K562 (cell line): ENCODE measurements at regions not wholly inside any gene's neighbourhood (a gene's known extent, or its start where the extent isn't known, plus 50 kb on each side); places are given as distances from the start of the nearest gene placed in this dataset.

Experiments
- ATAC-seq: fragments of 200-7000 bp; cut with Tn5 transposase; 3 replicates; pipeline ENCODE4 v1.9.1; 2020; ENCODE audit warnings: moderate library complexity
- BruUV-seq: library from RNA; stranded (reverse); fragments of 400-500 nt; replicated peaks from 2 replicates; lab custom pipeline; 2021; lab: Mats Ljungman, UMichigan
- CTCF ChIA-PET: fragments of 300-600 bp; formaldehyde crosslinking; extraction: SDS; loops from one replicate; lab custom pipeline; 2021; ENCODE audit warnings: low intra/inter-chr PET ratio; lab: Yijun Ruan, JAX
- POLR2A ChIA-PET: fragments of 300-600, 350-650 bp; sonication (Branson Sonifier 250); formaldehyde crosslinking; extraction: SDS; loops from one replicate; lab custom pipeline; 2021; ENCODE audit warnings: antibody characterized with exemption, inconsistent platforms; lab: Yijun Ruan, JAX
- DNase-seq, 4 experiments: peaks; one replicate each; pipeline versions ENCODE4 v3.0.0 to v3.0.0-alpha.2; 2011 to 2018; ENCODE audit warnings: low spot score in 3 of 4, mixed read lengths in 3 of 4; ENCODE audit errors: extremely low read depth in 1 of 4
- FAIRE-seq: peaks from 2 replicates; lab custom pipeline; 2011; peaks lifted over from hg19 to GRCh38; lab: Jason Lieb, UNC
- H2AFZ ChIP-seq: 2 replicates; pipeline ENCODE4 v1.6.0; 2011; ENCODE audit warnings: low read depth, low read length, control low read depth, inconsistent platforms
- H3K27ac ChIP-seq: fragments of 200-600 bp; 3 replicates; pipeline ENCODE4 v1.8.0; 2011; ENCODE audit warnings: low read depth, mild to moderate bottlenecking, control low read depth, inconsistent platforms, low read length, moderate library complexity, mixed read lengths; ENCODE audit errors: extremely low read depth
- H3K27me3 ChIP-seq, 2 experiments: fragments of 300-600 bp in 1 of 2; 2 replicates in 1 of 2; 3 replicates in 1 of 2; pipeline versions ENCODE4 v1.6.0 to v1.8.0; 2011; ENCODE audit warnings: inconsistent platforms in 2 of 2, low read length in 2 of 2, mild to moderate bottlenecking in 1 of 2, mixed read lengths in 1 of 2, moderate library complexity in 1 of 2; ENCODE audit not compliant: control insufficient read depth in 2 of 2, insufficient read depth in 2 of 2
- H3K36me3 ChIP-seq: fragments of 300-600 bp; 3 replicates; pipeline ENCODE4 v1.8.0; 2011; ENCODE audit warnings: mild to moderate bottlenecking, low read length, inconsistent platforms; ENCODE audit not compliant: control insufficient read depth, insufficient read depth
- H3K4me1 ChIP-seq, 2 experiments: fragments of 200-600 bp in 1 of 2; replicated peaks in 1 of 2; 2 replicates in 1 of 2; 3 replicates in 1 of 2; pipeline versions ENCODE4 v1.5.1 to v1.8.0; 2011; ENCODE audit warnings: inconsistent platforms in 2 of 2, low read length in 2 of 2, mild to moderate bottlenecking in 1 of 2, mixed read lengths in 1 of 2, moderate library complexity in 1 of 2; ENCODE audit not compliant: control insufficient read depth in 2 of 2, insufficient read depth in 2 of 2
- H3K4me2 ChIP-seq: 2 replicates; pipeline ENCODE4 v1.6.1; 2011; ENCODE audit warnings: low read length, control low read depth, inconsistent platforms, mixed read lengths; ENCODE audit not compliant: insufficient read depth
- H3K4me3 ChIP-seq: fragments of 200-600 bp; sonication (generic), shearing (Covaris generic); 2 replicates; pipeline ENCODE4 v1.5.1; 2016; ENCODE audit warnings: control low read depth, inconsistent platforms
- H3K79me2 ChIP-seq: fragments of 200-600 bp; 3 replicates; pipeline ENCODE4 v1.8.0; 2011; ENCODE audit warnings: low read length, inconsistent platforms; ENCODE audit not compliant: control insufficient read depth, insufficient read depth
- H3K9ac ChIP-seq, 2 experiments: 2 replicates each; pipeline versions ENCODE4 v1.6.0 to v1.6.1; 2011; ENCODE audit warnings: low read depth in 2 of 2, low read length in 2 of 2, control low read depth in 1 of 2, inconsistent platforms in 1 of 2, mild to moderate bottlenecking in 1 of 2, mixed read lengths in 1 of 2; ENCODE audit not compliant: insufficient read depth in 1 of 2
- H3K9me1 ChIP-seq: one replicate; pipeline ENCODE4 v1.6.0; 2011; ENCODE audit warnings: inconsistent platforms, mild to moderate bottlenecking, low read length, moderate library complexity; ENCODE audit not compliant: control insufficient read depth, insufficient read depth
- H3K9me3 ChIP-seq: replicated peaks from 2 replicates; pipeline ENCODE4 v1.5.1; 2011; ENCODE audit warnings: low read depth, low read length, inconsistent platforms; ENCODE audit not compliant: control insufficient read depth, insufficient read depth
- H4K20me1 ChIP-seq: replicated peaks from 2 replicates; pipeline ENCODE4 v1.6.1; 2011; ENCODE audit warnings: low read length, inconsistent platforms, mixed read lengths; ENCODE audit not compliant: control insufficient read depth, insufficient read depth
- NCOA1 ChIP-seq: fragments of 450-650 bp; IDR thresholded peaks from 2 replicates; pipeline ENCODE4 v1.6.1; 2016; ENCODE audit warnings: low read depth
- NFIC ChIP-seq: fragments of 450-650 bp; IDR thresholded peaks from 2 replicates; pipeline ENCODE4 v1.6.1; 2017; ENCODE audit warnings: mild to moderate bottlenecking, inconsistent platforms
- NFYB ChIP-seq: IDR thresholded peaks from 2 replicates; pipeline ENCODE4 v1.6.1; 2011; ENCODE audit warnings: mild to moderate bottlenecking, moderate library complexity; ENCODE audit not compliant: insufficient read length; ENCODE audit errors: extremely low read depth
- NR2C2 ChIP-seq, 2 experiments: fragments of 200-800 bp in 1 of 2; sonication (Bioruptor generic) in 1 of 2; sonication (generic) in 1 of 2; formaldehyde crosslinking in 1 of 2; IDR thresholded peaks; 2 replicates each; pipeline versions ENCODE4 v1.6.1 to v1.8.0; 2016 to 2022; ENCODE audit warnings: mild to moderate bottlenecking in 1 of 2, missing compliant biosample characterization in 1 of 2, missing genetic modification characterization in 1 of 2, missing genetic modification reagents in 1 of 2
- PML ChIP-seq: IDR thresholded peaks from 2 replicates; pipeline ENCODE4 v1.6.1; 2012; ENCODE audit warnings: low read length, inconsistent platforms
- PRMT5 ChIP-seq: sonication (generic); formaldehyde crosslinking; IDR thresholded peaks from 2 replicates; pipeline ENCODE4 v1.5.0; 2020; ENCODE audit warnings: missing genetic modification reagents
- RHOXF2B ChIP-seq: fragments of 250-450 bp; sonication (Bioruptor Pico); conservative IDR thresholded peaks from 2 replicates; pipeline ENCODE4 v1.5.1; 2021
- SREBF1 ChIP-seq: fragments of 150-350 bp; IDR thresholded peaks from 2 replicates; pipeline ENCODE4 v1.6.1; 2014; ENCODE audit warnings: antibody characterized with exemption, low read depth, low read length, borderline replicate concordance
- ZSCAN32 ChIP-seq: fragments of 450-650 bp; formaldehyde crosslinking; IDR thresholded peaks from 2 replicates; pipeline ENCODE4 v1.4.0; 2020; ENCODE audit warnings: mild to moderate bottlenecking, moderate library complexity
- WGBS: fragments of 100-300 bp; shearing (Covaris generic); methylation state at CpG from one replicate; pipeline ENCODE4 v1.1.6; 2016; ENCODE audit warnings: low coverage, mixed read lengths; ENCODE audit not compliant: insufficient coverage; ENCODE audit errors: missing lambda C conversion rate; 5-methylcytosine and 5-hydroxymethylcytosine counted together
- in situ Hi-C: fragments of 300-500 bp; cut with MboI; formaldehyde crosslinking; loops from 4 replicates; pipeline ENCODE4 v1.15.0; 2018; ENCODE audit warnings: inconsistent platforms, mixed read lengths
- intact Hi-C: fragments of 100-400 bp; cut with micrococcal nuclease; formaldehyde crosslinking; loops from 2 replicates; pipeline ENCODE4 v1.14.2; 2022
- TF ChIP-seq, protein P1 (sequence below): fragments of 450-650 bp; formaldehyde crosslinking; IDR thresholded peaks from 2 replicates; pipeline ENCODE4 v1.4.0; 2020; ENCODE audit warnings: mild to moderate bottlenecking, moderate library complexity
- TF ChIP-seq, protein P2 (sequence below): fragments of 450-650 bp; IDR thresholded peaks from 2 replicates; pipeline ENCODE4 v1.6.1; 2017; ENCODE audit warnings: antibody characterized with exemption, mild to moderate bottlenecking
- TF ChIP-seq, protein P3 (sequence below): fragments of 450-650 bp; IDR thresholded peaks from 2 replicates; pipeline ENCODE4 v1.6.1; 2014; ENCODE audit warnings: low read depth, mild to moderate bottlenecking, moderate library complexity, borderline replicate concordance

DNA sequence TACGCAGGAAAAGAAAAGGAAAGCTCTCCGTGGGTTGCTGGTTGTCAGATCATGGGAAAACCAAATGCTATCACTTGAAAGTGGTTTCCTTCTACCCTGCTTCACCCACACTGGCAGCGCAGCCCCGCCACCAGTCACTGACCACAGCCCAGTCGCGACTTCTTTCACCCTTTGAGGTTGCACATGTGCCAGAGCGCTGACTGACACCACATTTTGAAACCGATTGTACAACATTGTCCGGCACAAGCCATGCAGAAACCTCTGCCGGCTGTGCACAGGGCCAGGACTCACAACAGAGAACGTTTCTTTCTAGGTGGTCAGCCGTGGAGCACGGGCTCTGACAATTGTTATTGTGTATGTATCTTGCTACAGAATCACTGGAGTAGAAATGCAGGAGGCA lies 827.2 kb upstream of the POU3F3 start (continued):
- TF ChIP-seq, protein P1, sequence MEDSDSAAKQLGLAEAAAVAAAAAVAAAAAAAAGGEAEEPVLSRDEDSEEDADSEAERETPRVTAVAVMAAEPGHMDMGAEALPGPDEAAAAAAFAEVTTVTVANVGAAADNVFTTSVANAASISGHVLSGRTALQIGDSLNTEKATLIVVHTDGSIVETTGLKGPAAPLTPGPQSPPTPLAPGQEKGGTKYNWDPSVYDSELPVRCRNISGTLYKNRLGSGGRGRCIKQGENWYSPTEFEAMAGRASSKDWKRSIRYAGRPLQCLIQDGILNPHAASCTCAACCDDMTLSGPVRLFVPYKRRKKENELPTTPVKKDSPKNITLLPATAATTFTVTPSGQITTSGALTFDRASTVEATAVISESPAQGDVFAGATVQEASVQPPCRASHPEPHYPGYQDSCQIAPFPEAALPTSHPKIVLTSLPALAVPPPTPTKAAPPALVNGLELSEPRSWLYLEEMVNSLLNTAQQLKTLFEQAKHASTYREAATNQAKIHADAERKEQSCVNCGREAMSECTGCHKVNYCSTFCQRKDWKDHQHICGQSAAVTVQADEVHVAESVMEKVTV (CRISPR knock-in tag) = no peak
- TF ChIP-seq NFIC (no peak), RHOXF2B (CRISPR knock-in tag) (no peak), PML (no peak), NFYB (no peak)

DNA sequence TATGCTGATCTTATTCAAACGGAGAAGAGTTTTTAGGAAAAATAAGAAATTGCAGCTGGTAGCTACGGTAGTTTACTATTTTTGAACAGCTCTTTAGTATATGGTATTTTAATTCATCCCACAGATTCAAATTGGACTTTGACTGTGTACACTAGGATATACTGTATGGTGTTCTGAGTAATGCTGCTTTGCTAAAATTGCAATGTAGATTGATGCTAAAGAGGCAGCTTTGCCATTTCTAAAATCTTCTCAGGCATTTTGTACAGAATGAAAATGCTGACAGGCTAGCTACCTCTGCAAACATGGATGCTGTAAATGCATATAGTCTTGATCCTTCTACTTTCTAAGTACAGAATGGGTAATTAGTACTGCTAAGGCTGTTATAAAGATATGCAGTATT lies 826.6 kb upstream of the POU3F3 start:
- WGBS = 7% methylated on average over 2 of the region's 2 CpGs
- Histone ChIP-seq H3K79me2 (no peaks in the 10 kb centered on the region), H3K27ac (no peak overlapping the region), H3K9me3 (no peaks in the 10 kb centered on the region), H3K27me3 (no peaks in the 10 kb centered on the region), H4K20me1 (no peaks in the 10 kb centered on the region), H3K9me1 (no peaks in the 10 kb centered on the region), H3K4me2 (no peak overlapping the region), H3K36me3 (no peaks in the 10 kb centered on the region), H3K9ac (no peak overlapping the region), H3K4me3 (no peak overlapping the region), H2AFZ (no peak overlapping the region), H3K4me1 (no peaks in the 10 kb centered on the region)
- ATAC-seq (no peak), FAIRE-seq (no peak), DNase-seq (no peak)
- in situ Hi-C loops (no loop called here), intact Hi-C loops (no loop called here)
- CTCF ChIA-PET = no interaction called here
- BruUV-seq = no TSS peak
- POLR2A ChIA-PET = no interaction called here
- TF ChIP-seq NCOA1 (no peak), NR2C2 (CRISPR knock-in tag; IDR thresholded peaks at IDR 0.05) (no peak), NR2C2 (tag; IDR thresholded peaks at IDR 0.05) (no peak), ZSCAN32 (no peak), PRMT5 (CRISPR knock-in tag) (no peak), SREBF1 (no peak)
- TF ChIP-seq, protein P2, sequence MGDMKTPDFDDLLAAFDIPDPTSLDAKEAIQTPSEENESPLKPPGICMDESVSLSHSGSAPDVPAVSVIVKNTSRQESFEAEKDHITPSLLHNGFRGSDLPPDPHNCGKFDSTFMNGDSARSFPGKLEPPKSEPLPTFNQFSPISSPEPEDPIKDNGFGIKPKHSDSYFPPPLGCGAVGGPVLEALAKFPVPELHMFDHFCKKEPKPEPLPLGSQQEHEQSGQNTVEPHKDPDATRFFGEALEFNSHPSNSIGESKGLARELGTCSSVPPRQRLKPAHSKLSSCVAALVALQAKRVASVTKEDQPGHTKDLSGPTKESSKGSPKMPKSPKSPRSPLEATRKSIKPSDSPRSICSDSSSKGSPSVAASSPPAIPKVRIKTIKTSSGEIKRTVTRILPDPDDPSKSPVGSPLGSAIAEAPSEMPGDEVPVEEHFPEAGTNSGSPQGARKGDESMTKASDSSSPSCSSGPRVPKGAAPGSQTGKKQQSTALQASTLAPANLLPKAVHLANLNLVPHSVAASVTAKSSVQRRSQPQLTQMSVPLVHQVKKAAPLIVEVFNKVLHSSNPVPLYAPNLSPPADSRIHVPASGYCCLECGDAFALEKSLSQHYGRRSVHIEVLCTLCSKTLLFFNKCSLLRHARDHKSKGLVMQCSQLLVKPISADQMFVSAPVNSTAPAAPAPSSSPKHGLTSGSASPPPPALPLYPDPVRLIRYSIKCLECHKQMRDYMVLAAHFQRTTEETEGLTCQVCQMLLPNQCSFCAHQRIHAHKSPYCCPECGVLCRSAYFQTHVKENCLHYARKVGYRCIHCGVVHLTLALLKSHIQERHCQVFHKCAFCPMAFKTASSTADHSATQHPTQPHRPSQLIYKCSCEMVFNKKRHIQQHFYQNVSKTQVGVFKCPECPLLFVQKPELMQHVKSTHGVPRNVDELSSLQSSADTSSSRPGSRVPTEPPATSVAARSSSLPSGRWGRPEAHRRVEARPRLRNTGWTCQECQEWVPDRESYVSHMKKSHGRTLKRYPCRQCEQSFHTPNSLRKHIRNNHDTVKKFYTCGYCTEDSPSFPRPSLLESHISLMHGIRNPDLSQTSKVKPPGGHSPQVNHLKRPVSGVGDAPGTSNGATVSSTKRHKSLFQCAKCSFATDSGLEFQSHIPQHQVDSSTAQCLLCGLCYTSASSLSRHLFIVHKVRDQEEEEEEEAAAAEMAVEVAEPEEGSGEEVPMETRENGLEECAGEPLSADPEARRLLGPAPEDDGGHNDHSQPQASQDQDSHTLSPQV = no peak
- TF ChIP-seq, protein P3, sequence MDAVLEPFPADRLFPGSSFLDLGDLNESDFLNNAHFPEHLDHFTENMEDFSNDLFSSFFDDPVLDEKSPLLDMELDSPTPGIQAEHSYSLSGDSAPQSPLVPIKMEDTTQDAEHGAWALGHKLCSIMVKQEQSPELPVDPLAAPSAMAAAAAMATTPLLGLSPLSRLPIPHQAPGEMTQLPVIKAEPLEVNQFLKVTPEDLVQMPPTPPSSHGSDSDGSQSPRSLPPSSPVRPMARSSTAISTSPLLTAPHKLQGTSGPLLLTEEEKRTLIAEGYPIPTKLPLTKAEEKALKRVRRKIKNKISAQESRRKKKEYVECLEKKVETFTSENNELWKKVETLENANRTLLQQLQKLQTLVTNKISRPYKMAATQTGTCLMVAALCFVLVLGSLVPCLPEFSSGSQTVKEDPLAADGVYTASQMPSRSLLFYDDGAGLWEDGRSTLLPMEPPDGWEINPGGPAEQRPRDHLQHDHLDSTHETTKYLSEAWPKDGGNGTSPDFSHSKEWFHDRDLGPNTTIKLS = no peak
